ENCODE measurements at regions not wholly inside any gene's neighbourhood (a gene's known extent, or its start where the extent isn't known, plus 50 kb on each side); places are given as distances from the start of the nearest gene placed in this dataset.
A peak's percentile ranks its signal among the peaks of the same experiment; 100 is the strongest.

GRCh38 chr10:132471484-132471883 lies 66.1 kb upstream of the INPP5A start:
- H3K9me3 ChIP-seq = no peaks in the 10 kb centered on the region
- Mint-ChIP-seq H3K9me3 (no peaks in the 10 kb centered on the region), H3K4me1 (peaks cover 0 to 2% (median 0%) of the 10 kb centered on the region in 3 donors), H3K27me3 (peaks cover 3 to 14% of the 10 kb centered on the region in 2 donors), H3K27ac (no peak overlapping the region), H3K4me3 (no peak overlapping the region), H3K36me3 (peaks cover 3% of the 10 kb centered on the region)
- H3K4me3 ChIP-seq (ENCODE audit: control insufficient read depth in 1 of 2, extremely low read depth in 1 of 2, low read length in 1 of 2) = no peak overlapping the region
- CTCF ChIA-PET = no interaction called here
- H3K27me3 ChIP-seq (replicated peaks in 1 of 2; ENCODE audit: control insufficient read depth in 2 of 2, extremely low read depth in 1 of 2, insufficient read depth in 2 of 2, low read length in 1 of 2) = peaks cover 0 to 34% of the 10 kb centered on the region in 2 experiments
- no peak overlapping the region for H3K27ac ChIP-seq (ENCODE audit: low read length)
- no peaks in the 10 kb centered on the region for H3K36me3 ChIP-seq (ENCODE audit: control insufficient read depth in 2 of 2, extremely low read depth in 1 of 2, insufficient read depth in 1 of 2, low read length in 1 of 2)
- POLR2A ChIA-PET = no interaction called here
- no peaks in the 10 kb centered on the region for H3K4me1 ChIP-seq (ENCODE audit: control insufficient read depth in 1 of 2, extremely low read depth in 1 of 2, insufficient read depth in 2 of 2, low read length in 2 of 2)
- DNase-seq (no peak), ATAC-seq (replicated peaks in 1 of 4) (no peak)
- WGBS (ENCODE audit: insufficient coverage) = 85% methylated on average over 3 of the region's 9 CpGs

- no peaks in the 10 kb centered on the region for H3K9me3 Mint-ChIP-seq
- ChIA-PET POLR2A (no interaction called here), CTCF (no interaction called here)
- no peak overlapping the region for H3K27ac Mint-ChIP-seq
- DNase-seq = no peak
- no peak for ATAC-seq (replicated peaks in 1 of 4)
- H3K36me3 Mint-ChIP-seq = peaks cover 3% of the 10 kb centered on the region
- H3K4me1 ChIP-seq (ENCODE audit: control insufficient read depth in 1 of 2, extremely low read depth in 1 of 2, insufficient read depth in 2 of 2, low read length in 2 of 2) = no peaks in the 10 kb centered on the region
- no CpG with 5 or more reads among the region's 1 CpG for WGBS (ENCODE audit: insufficient coverage)
- H3K27ac ChIP-seq (ENCODE audit: low read length) = no peak overlapping the region
- H3K4me3 ChIP-seq (ENCODE audit: control insufficient read depth in 1 of 2, extremely low read depth in 1 of 2, low read length in 1 of 2) = no peak overlapping the region
- peaks cover 0 to 56% of the 10 kb centered on the region in 2 experiments for H3K27me3 ChIP-seq (replicated peaks in 1 of 2; ENCODE audit: control insufficient read depth in 2 of 2, extremely low read depth in 1 of 2, insufficient read depth in 2 of 2, low read length in 1 of 2)
- H3K4me1 Mint-ChIP-seq = peaks cover 0 to 2% (median 0%) of the 10 kb centered on the region in 3 donors
- no peak overlapping the region for H3K4me3 Mint-ChIP-seq
- H3K27me3 Mint-ChIP-seq = peaks cover 3 to 24% of the 10 kb centered on the region in 2 donors
- H3K36me3 ChIP-seq (ENCODE audit: control insufficient read depth in 2 of 2, extremely low read depth in 1 of 2, insufficient read depth in 1 of 2, low read length in 1 of 2) = no peaks in the 10 kb centered on the region
- H3K9me3 ChIP-seq = no peaks in the 10 kb centered on the region
Observed at GRCh38 chr10:132475086-132475485, 62.5 kb upstream of the INPP5A start.

DNA sequence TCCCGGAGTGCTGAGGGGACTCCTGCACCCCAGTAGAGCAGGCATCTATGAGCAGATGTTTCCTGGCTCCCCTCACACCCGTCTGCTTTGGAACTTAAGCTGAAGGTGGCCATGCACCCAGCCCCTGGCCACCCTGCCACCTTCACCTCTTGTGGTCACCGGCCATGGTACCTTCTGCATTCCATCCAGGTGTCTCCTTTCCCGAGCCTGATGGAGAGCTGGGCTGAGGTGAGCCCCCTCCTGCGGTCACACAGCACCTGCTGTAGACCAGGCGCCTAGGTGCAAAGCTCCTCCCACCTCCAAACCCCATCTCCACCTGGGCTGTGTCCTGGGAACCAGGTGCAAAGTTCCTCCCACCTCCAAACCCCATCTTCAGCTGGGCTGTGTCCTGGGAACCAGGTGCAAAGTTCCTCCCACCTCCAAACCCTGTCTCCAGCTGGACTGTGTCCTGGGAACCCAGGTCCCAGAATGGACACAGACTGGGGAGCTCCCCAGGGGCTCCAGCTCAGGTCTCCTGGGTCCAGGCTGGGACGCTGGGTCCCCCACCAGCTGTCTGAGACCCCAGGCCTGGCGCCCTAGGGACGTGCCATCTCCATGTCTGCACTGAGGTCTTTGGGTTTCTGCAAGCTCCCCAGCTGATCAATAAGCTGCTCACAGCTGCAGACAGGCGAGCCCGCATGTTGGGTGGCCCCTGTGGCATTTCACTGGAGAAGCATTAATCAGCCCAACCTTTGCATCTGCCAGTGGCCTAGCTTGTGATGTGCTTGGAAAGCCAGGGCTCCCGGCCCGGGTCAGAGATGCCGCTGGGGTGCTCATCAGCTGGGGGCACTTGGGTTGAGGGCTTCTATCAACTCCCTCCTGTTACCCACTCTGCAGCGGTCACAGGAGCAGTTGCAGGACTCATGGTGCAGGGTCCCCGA lies 61.2 kb upstream of the INPP5A start:
- Histone ChIP-seq H3K27ac (ENCODE audit: low read length) (no peak overlapping the region), H3K36me3 (ENCODE audit: control insufficient read depth in 2 of 2, extremely low read depth in 1 of 2, insufficient read depth in 1 of 2, low read length in 1 of 2) (no peaks in the 10 kb centered on the region), H3K4me1 (ENCODE audit: control insufficient read depth in 1 of 2, extremely low read depth in 1 of 2, insufficient read depth in 2 of 2, low read length in 2 of 2) (no peaks in the 10 kb centered on the region), H3K9me3 (no peaks in the 10 kb centered on the region), H3K27me3 (replicated peaks in 1 of 2; ENCODE audit: control insufficient read depth in 2 of 2, extremely low read depth in 1 of 2, insufficient read depth in 2 of 2, low read length in 1 of 2) (peaks cover 0 to 48% of the 10 kb centered on the region in 2 experiments), H3K4me3 (ENCODE audit: control insufficient read depth in 1 of 2, extremely low read depth in 1 of 2, low read length in 1 of 2) (no peak overlapping the region)
- ATAC-seq (replicated peaks in 1 of 4) (peak in 1 of 4 experiments; percentile 15), DNase-seq (no peak)
- Mint-ChIP-seq H3K27ac (no peak overlapping the region), H3K4me1 (no peaks in the 10 kb centered on the region), H3K36me3 (peaks cover 3% of the 10 kb centered on the region), H3K9me3 (no peaks in the 10 kb centered on the region), H3K4me3 (no peak overlapping the region), H3K27me3 (peaks cover 3 to 28% of the 10 kb centered on the region in 2 donors)
- WGBS (ENCODE audit: insufficient coverage) = 58% methylated on average over 10 of the region's 16 CpGs
- CTCF ChIA-PET = no interaction called here
- POLR2A ChIA-PET = no interaction called here

- no peak overlapping the region for H3K4me3 Mint-ChIP-seq
- peaks cover 3% of the 10 kb centered on the region for H3K36me3 Mint-ChIP-seq
- H3K27ac Mint-ChIP-seq = no peak overlapping the region
- ChIA-PET CTCF (no interaction called here), POLR2A (no interaction called here)
- H3K4me1 ChIP-seq (ENCODE audit: control insufficient read depth in 1 of 2, extremely low read depth in 1 of 2, insufficient read depth in 2 of 2, low read length in 2 of 2) = no peaks in the 10 kb centered on the region
- ATAC-seq (replicated peaks in 1 of 4) = no peak
- H3K4me1 Mint-ChIP-seq = no peaks in the 10 kb centered on the region
- H3K36me3 ChIP-seq (ENCODE audit: control insufficient read depth in 2 of 2, extremely low read depth in 1 of 2, insufficient read depth in 1 of 2, low read length in 1 of 2) = no peaks in the 10 kb centered on the region
- H3K27me3 ChIP-seq (replicated peaks in 1 of 2; ENCODE audit: control insufficient read depth in 2 of 2, extremely low read depth in 1 of 2, insufficient read depth in 2 of 2, low read length in 1 of 2) = peaks cover 0 to 43% of the 10 kb centered on the region in 2 experiments
- DNase-seq = no peak
- H3K9me3 ChIP-seq = no peaks in the 10 kb centered on the region
- 87% methylated on average over 6 of the region's 8 CpGs for WGBS (ENCODE audit: insufficient coverage)
- H3K27ac ChIP-seq (ENCODE audit: low read length) = no peak overlapping the region
- H3K27me3 Mint-ChIP-seq = peaks cover 3 to 28% of the 10 kb centered on the region in 2 donors
- H3K4me3 ChIP-seq (ENCODE audit: control insufficient read depth in 1 of 2, extremely low read depth in 1 of 2, low read length in 1 of 2) = no peak overlapping the region
- no peaks in the 10 kb centered on the region for H3K9me3 Mint-ChIP-seq
Observed at GRCh38 chr10:132477066-132477397, 60.6 kb upstream of the INPP5A start.

DNA sequence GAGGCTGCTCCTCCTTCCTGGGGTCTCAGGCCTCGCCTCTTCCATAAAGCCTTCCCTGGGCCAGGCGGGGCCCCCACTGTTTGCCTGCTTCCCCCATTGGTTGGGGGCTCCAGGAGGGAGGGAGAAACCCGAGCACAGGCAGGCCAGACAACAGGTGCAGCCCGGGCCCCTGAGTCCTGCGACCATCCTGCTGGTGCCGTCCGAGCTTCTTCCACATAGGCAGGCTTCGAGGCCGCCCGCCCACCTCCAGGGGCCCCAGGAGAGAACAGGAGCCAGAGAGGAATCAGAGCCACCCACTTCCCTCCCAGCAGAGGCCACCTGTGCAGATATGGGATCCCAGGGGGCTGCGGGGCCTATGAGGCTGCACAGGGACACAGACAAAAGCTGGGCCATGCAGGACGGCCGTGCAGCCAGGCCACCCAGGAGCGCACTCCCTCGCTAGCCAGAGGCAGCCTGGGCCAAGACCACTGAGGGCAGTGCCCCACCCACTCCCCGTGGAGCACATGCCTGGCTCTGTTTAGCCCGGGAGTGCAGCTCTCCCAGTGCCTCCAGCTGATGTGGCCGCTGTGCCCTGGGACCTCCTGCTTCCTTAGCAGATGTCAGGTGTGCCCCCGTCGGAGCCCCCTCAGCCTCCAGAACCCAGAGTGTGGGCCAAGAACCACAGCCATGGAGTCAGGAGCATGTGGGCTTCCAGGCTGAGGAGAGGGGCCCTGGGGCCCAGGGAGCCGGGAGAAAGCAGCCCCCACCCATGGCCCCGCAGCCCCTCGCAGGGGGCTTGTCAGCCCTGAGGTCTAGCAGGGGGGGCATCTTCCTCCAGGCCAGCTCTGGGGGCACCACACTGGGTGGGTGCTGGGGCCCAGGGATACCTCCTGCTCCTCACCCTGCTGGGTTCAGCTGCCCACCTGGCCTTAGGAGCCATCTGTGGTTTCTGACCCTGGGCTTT lies 59.9 kb upstream of the INPP5A start:
- no peaks in the 10 kb centered on the region for H3K4me1 Mint-ChIP-seq
- ChIA-PET POLR2A (no interaction called here), CTCF (no interaction called here)
- ATAC-seq (replicated peaks in 1 of 4) = no peak
- peaks cover 3 to 26% of the 10 kb centered on the region in 2 donors for H3K27me3 Mint-ChIP-seq
- no peak overlapping the region for H3K4me3 Mint-ChIP-seq
- H3K9me3 ChIP-seq = no peaks in the 10 kb centered on the region
- H3K4me3 ChIP-seq (ENCODE audit: control insufficient read depth in 1 of 2, extremely low read depth in 1 of 2, low read length in 1 of 2) = no peak overlapping the region
- DNase-seq = no peak
- H3K27ac ChIP-seq (ENCODE audit: low read length) = no peak overlapping the region
- no peaks in the 10 kb centered on the region for H3K36me3 Mint-ChIP-seq
- no peaks in the 10 kb centered on the region for H3K4me1 ChIP-seq (ENCODE audit: control insufficient read depth in 1 of 2, extremely low read depth in 1 of 2, insufficient read depth in 2 of 2, low read length in 2 of 2)
- no peak overlapping the region for H3K27ac Mint-ChIP-seq
- peaks cover 0 to 43% of the 10 kb centered on the region in 2 experiments for H3K27me3 ChIP-seq (replicated peaks in 1 of 2; ENCODE audit: control insufficient read depth in 2 of 2, extremely low read depth in 1 of 2, insufficient read depth in 2 of 2, low read length in 1 of 2)
- no peaks in the 10 kb centered on the region for H3K9me3 Mint-ChIP-seq
- no peaks in the 10 kb centered on the region for H3K36me3 ChIP-seq (ENCODE audit: control insufficient read depth in 2 of 2, extremely low read depth in 1 of 2, insufficient read depth in 1 of 2, low read length in 1 of 2)
- WGBS (ENCODE audit: insufficient coverage) = 82% methylated on average over 16 of the region's 23 CpGs

DNA sequence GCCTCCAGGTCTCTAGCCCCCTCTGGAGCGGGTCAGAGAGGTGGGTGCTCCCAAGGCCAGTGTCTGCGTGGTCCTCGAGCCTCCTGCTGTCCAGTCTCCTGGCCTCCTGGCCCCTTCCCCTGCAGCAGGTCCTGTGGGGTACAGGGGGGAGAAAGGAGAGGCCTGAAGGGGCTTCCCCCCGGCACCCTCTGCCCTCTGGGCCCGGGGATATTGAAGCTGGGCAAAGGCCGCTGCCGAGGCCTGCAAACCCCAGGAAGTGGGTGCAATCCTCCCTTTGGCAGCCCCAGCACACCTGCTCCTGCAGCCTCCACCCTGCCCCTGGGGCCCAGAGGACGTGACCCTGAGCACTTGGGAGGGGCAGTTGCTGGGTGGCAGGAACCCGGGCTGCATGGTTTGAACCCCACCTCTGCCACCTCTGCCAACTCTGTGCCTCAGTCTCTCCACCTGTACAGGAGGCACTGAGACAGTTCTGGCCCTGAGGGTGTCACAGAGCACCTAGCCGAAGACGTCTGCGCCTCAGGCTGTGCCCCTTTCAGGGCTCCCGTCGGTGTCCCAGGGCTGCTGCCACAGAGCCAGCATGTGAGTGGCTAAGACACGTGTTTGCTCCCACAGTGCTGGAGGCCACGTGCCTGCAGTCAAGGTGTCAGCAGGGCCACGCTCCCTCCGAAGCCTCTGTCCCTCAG lies 59.1 kb upstream of the INPP5A start:
- H3K4me3 Mint-ChIP-seq = no peak overlapping the region
- 63% methylated on average over 13 of the region's 18 CpGs for WGBS (ENCODE audit: insufficient coverage)
- H3K36me3 ChIP-seq (ENCODE audit: control insufficient read depth in 2 of 2, extremely low read depth in 1 of 2, insufficient read depth in 1 of 2, low read length in 1 of 2) = no peaks in the 10 kb centered on the region
- H3K27ac Mint-ChIP-seq = no peak overlapping the region
- H3K9me3 ChIP-seq = no peaks in the 10 kb centered on the region
- H3K27ac ChIP-seq (ENCODE audit: low read length) = no peak overlapping the region
- H3K27me3 ChIP-seq (replicated peaks in 1 of 2; ENCODE audit: control insufficient read depth in 2 of 2, extremely low read depth in 1 of 2, insufficient read depth in 2 of 2, low read length in 1 of 2) = peaks cover 0 to 43% of the 10 kb centered on the region in 2 experiments
- POLR2A ChIA-PET = no interaction called here
- no peak for ATAC-seq (replicated peaks in 1 of 4)
- no peak for DNase-seq
- no peak overlapping the region for H3K4me3 ChIP-seq (ENCODE audit: control insufficient read depth in 1 of 2, extremely low read depth in 1 of 2, low read length in 1 of 2)
- no peaks in the 10 kb centered on the region for H3K36me3 Mint-ChIP-seq
- CTCF ChIA-PET = no interaction called here
- H3K27me3 Mint-ChIP-seq = peaks cover 1 to 22% of the 10 kb centered on the region in 2 donors
- H3K4me1 Mint-ChIP-seq = no peaks in the 10 kb centered on the region
- no peaks in the 10 kb centered on the region for H3K9me3 Mint-ChIP-seq
- no peaks in the 10 kb centered on the region for H3K4me1 ChIP-seq (ENCODE audit: control insufficient read depth in 1 of 2, extremely low read depth in 1 of 2, insufficient read depth in 2 of 2, low read length in 2 of 2)

Measured in T-cell (primary cell).